NCI-H524 (cell line): ENCODE measurements at regions not wholly inside any gene's neighbourhood (a gene's known extent, or its start where the extent isn't known, plus 50 kb on each side); places are given as distances from the start of the nearest gene placed in this dataset.

ENCODE experiments used
- DNase-seq, 2 experiments: peaks; one replicate each; lab custom pipeline; 2025; lab: John Stamatoyannopoulos, UW

- DNase-seq, result no peak
Measured at GRCh38 chr10:78619896-78620295, 448.9 kb upstream of the ZMIZ1 start.

GRCh38 chr10:78620985-78621799 lies 447.6 kb upstream of the ZMIZ1 start:
- no peak for DNase-seq

- DNase-seq, result no peak
Measured at GRCh38 chr10:78623578-78624215, 445.1 kb upstream of the ZMIZ1 start.

GRCh38 chr10:78624791-78625190 lies 444.0 kb upstream of the ZMIZ1 start:
- DNase-seq, result no peak

GRCh38 chr10:78626471-78626870 lies 442.3 kb upstream of the ZMIZ1 start:
- DNase-seq, result peak in 1 of 2 experiments; percentile 61

- peak; percentile 33 to 62 for DNase-seq
Measured at GRCh38 chr10:78627254-78627795, 441.4 kb upstream of the ZMIZ1 start.

- no peak for DNase-seq
Measured at GRCh38 chr10:78628976-78629375, 439.8 kb upstream of the ZMIZ1 start.

- DNase-seq, result no peak
Measured at GRCh38 chr10:78629773-78630172, 439.0 kb upstream of the ZMIZ1 start.

- peak in 1 of 2 experiments; percentile 45 for DNase-seq
Measured at GRCh38 chr10:78630944-78631838, 437.6 kb upstream of the ZMIZ1 start.

- DNase-seq, result peak in 1 of 2 experiments; percentile 26
Measured at GRCh38 chr10:78634389-78634815, 434.4 kb upstream of the ZMIZ1 start.

- no peak for DNase-seq
Measured at GRCh38 chr10:78634835-78635234, 433.9 kb upstream of the ZMIZ1 start.

GRCh38 chr10:78639629-78640028 lies 429.1 kb upstream of the ZMIZ1 start:
- no peak for DNase-seq

- DNase-seq, result no peak
Measured at GRCh38 chr10:78640796-78641636, 427.8 kb upstream of the ZMIZ1 start.

GRCh38 chr10:78641693-78642092 lies 427.1 kb upstream of the ZMIZ1 start:
- DNase-seq, result no peak

GRCh38 chr10:78642269-78642816 lies 426.4 kb upstream of the ZMIZ1 start:
- no peak for DNase-seq

GRCh38 chr10:78643513-78643912 lies 425.3 kb upstream of the ZMIZ1 start:
- no peak for DNase-seq

GRCh38 chr10:78644550-78644949 lies 424.2 kb upstream of the ZMIZ1 start:
- DNase-seq, result no peak

- no peak for DNase-seq
Measured at GRCh38 chr10:78645169-78645686, 423.5 kb upstream of the ZMIZ1 start.

GRCh38 chr10:78645975-78646374 lies 422.8 kb upstream of the ZMIZ1 start:
- DNase-seq, result no peak

- no peak for DNase-seq
Measured at GRCh38 chr10:78648256-78648860, 420.4 kb upstream of the ZMIZ1 start.
